ENCODE measurements at regions not wholly inside any gene's neighbourhood (a gene's known extent, or its start where the extent isn't known, plus 50 kb on each side); places are given as distances from the start of the nearest gene placed in this dataset.
"Not testable (repeated sequence)": the region's sequence is repeated elsewhere in the genome, so short reads cannot be mapped to it uniquely, and the experiment has no call there.

DNA sequence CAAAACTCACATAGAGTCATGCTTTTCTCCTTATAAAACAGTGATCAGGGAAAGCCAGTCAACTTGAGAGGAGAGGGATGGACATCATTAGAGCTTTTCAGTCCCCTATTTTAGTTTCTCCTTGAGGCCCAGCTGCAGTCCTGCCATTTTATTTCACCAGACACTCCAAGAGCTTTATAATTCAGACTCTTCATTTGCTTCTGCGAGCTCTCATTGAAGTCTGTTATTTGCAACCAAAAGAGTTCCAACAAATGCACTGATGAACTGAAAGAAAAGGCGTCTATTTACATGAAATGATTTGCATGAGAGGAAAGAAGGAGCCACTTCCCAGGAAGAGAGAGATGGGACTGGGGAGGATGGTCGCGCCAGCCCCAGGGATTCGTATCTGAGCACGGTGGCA is 86.8 kb downstream of the NDUFA12 start:
- no peak for DNase-seq

DNA sequence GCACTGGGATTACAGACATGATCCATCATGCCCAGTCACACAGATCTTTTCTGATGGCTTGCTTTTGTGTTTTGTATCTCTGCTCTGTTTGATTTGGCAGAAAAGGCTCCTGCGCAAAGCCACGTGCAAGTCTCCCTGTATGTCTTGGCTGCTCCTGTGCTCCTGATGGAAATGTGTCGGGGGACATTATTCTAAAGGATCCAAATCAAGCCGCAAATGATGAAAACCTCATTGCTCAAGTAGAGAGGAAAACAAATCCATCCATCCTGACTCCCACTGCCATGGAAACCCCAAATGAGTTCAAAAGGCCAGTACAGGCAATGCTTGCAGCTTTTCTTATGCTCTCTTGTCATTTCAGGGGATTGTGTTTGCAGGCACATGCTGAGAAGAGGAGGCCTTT is 93.8 kb downstream of the NDUFA12 start:
- no peak for DNase-seq

DNA sequence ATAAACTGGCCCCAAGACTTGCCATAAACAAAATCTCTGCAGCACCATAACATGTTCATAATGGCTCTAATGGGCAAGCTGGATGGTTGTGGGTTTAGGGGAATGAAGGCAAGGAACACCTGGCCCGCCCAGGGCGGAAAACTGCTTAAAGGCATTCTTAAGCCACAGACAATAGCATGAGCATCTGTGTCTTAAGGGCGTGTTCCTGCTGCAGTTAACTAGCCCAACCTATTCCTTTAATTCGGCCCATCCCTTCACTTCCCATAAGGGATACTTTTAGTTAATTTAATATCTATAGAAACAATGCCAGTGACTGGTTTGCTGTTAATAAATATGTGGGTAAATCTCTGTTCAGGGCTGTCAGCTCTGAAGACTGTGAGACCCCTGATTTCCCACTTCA is 97.7 kb downstream of the NDUFA12 start:
- DNase-seq, result not testable (repeated sequence)

DNA sequence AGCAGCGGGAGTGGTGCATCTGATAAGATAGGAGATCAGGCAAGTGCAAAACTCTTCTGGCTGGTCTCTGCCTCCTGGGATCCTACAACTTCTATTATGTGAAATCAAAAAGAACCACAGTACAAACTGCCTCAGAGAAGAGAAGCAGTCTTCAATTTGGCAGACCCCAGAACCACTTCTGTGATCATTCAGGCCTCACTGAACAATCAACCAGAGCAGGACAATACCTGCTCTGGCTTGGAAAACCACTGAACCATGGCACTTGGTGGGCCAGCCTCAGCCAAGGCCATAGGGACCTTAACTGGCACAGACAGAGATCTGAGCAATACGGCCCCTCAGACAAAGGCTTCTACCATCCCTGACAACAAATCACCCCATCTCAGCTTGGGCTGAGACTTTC is 103.0 kb downstream of the NDUFA12 start:
- DNase-seq, result no peak

DNA sequence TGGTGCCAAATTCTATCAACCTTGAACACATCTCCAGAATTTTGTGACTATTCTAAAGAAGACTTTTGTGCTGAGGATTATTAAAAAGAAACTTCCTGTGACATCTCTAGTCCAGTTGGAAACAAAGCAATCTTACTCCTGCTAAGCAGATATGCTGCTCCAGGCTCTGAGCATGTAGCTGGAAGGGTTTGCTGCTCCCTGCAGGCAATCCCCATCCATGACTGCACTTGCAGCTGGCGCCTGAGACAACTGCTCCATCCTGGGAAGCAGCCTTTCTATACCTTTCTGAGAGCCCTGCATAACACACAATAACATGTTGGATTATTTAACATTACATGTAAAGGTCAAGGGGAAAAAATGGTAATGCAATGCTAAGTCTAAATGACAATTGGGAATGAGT is 105.1 kb downstream of the NDUFA12 start:
- DNase-seq, result no peak

DNA sequence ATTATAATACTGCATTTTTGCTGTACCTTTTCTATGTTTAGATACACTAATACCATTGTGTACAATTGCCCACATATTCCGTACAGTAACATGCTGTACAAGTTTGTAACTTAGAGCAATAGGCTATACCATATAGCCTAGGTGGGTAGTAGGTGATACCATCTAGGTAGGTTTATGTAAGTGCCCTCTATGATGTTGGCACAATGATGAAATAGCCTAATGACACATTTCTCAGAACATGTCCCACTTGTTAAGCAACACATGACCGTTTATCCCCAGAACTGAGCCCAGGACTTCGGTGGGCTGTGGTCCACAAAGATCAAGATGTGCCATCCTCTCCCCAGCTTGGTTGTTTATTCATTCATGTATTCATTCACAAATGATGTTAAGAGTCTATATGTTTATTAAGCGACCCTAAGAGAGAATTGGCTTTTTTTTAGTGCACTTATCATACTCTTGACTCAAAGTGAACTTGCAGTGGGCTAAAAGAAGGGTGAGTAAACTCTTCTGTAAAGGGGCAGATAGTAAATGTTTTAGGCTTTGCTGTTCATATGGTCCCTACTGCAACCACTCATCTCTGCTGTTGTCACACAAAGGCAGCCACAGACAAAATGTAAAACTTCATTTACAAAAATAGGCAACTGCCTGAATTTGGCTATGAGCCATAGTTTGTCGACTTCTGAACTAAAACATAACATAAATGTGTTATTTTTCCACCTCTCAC is 110.8 kb downstream of the NDUFA12 start:
- DNase-seq, result no peak

DNA sequence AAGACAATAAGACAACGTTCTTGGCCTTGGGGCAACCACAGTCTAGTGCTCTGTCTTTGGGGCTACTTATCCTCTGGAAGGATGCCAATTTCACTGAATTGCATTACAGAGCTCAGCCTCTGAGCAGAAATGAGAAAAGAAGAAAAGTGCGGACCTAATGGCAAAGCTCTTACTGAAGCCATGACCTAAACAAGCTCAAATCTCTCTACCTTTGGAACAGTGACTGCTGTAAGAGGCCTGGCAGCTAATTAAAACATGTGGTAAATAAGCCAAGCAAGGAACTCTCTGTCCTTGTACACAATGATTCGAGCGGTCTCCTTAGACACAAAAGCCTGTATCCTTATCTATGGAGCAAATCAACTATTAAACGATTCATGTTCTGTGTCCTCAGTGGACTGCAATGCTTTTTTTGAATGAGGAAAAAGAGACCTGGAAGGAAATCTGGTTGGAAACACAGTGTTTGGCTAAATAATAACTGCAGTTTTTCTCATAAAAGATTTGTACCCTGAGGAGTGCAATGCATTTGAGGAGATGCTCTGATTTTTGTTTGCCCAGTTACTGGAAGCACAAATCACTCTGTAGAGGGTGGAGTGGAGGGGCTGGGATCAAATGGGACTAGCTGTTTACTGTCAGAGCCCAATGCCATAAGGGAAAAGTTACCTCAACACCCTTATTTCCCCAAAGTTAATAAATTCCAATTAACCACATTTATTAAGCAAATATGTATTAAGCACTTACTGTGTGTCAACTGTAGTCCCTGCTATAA is 113.9 kb downstream of the NDUFA12 start:
- DNase-seq, result no peak

DNA sequence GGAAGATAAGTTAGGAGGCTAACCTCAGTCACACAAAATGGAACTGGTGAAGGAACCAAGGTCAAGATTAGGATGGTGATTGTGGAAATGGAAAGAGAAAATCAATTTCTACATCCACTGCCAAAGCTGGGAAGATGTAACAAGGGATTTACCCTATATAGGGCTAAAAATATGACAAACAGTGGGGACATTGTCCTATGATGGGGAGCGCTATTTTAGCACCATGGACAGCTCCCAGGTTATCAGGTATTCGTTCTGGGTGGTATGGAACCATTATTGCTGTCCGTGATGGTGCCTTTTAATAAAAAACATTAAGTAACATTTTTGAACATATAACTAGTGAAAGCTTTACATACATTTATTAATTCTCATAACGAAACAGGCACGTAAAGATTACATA is 124.0 kb downstream of the NDUFA12 start:
- DNase-seq, result no peak

DNA sequence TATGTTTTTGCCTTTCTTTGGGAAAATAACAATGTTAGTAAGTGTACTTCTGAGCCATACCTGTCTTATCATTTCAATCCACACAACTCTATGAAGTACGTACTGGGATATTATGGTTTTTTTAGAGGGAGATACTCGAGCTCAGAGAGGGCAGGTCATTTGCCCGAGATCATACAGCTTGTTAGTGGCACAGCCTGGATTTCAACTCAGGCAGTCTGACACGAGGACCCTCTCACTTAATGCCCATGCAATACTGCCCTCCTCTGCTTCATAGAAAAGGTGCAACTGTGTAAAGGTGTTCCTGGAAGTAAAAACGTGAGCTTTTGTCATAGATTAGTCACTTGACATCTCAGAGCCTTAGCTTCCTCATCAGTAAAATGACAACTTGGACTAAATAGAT is 128.0 kb downstream of the NDUFA12 start:
- DNase-seq, result peak in 1 of 2 experiments; percentile 8

DNA sequence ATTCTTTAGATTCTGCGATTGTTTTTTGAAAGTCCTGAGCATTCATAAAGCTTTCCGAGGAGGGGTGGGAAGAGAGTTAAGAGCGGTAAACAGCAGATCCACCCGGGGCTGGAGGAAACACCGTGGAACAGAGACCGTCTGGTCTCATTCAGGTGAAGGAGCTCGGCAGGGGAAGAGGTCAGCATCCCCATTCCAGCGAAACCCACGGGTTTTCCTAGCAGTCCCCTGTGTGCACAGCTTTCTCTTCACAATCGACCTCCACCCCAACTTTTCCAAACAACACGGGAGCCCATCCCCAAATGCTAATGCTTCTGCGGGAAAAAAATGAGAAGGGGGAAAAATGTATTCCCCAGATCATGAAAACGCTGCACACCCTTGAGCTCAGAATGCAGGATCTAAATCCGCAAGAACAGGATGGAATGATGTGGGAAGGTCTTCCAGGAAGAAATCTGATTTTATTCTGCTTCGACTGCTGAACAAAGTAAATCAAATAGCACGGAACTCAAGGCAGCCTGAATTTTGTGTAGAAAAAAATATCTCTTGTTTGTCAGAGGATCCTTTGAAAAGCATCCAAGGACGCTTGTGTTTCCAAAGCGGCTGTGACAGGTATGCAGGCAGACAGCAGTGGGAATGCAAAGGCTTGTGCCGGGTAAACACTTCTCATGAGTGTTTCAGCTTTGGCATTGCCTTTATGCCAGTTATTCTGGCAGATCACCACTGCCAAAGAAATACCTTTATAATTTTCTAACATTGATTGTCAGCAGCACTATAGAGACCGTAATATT is 128.8 kb downstream of the NDUFA12 start:
- DNase-seq, result no peak

DNA sequence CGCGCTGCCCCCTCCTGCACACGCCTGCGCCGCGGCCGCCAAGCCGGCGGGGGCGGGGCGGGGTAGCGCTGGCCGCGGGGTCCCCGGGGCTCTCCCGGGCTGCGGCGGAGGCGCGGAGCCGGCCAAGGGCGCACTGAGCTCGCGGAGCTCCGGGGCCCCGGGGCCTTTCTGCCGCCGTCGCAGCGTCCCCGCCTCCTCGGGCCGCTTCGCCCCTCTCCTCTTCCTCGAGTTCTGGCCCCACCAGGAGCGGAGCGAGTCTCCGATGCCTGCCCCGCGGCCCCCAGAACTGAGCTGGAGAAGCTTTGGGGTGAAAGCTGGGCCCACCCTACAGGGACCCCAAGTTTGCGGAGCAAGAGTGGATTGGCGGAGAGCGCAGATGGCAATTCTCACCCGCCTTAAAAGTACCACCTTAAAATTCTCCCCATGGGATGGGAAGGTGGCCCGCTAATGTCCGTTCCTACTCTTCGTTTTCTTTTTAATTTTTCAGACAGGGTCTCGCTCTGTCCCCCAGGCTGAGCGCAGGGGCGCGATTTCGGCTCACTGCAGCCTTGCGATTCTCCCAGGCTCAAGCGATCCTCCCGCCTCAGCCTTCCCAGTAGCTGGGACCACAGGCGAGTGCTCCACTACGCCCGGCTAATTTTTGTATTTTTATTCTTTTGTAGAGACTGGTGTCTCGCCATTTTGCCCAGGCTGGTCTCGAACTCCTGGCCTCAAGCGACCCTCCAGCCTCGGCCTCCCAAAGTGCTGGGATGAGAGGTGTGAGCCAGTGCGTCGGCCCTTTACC is 129.6 kb downstream of the NDUFA12 start:
- DNase-seq, result no peak

DNA sequence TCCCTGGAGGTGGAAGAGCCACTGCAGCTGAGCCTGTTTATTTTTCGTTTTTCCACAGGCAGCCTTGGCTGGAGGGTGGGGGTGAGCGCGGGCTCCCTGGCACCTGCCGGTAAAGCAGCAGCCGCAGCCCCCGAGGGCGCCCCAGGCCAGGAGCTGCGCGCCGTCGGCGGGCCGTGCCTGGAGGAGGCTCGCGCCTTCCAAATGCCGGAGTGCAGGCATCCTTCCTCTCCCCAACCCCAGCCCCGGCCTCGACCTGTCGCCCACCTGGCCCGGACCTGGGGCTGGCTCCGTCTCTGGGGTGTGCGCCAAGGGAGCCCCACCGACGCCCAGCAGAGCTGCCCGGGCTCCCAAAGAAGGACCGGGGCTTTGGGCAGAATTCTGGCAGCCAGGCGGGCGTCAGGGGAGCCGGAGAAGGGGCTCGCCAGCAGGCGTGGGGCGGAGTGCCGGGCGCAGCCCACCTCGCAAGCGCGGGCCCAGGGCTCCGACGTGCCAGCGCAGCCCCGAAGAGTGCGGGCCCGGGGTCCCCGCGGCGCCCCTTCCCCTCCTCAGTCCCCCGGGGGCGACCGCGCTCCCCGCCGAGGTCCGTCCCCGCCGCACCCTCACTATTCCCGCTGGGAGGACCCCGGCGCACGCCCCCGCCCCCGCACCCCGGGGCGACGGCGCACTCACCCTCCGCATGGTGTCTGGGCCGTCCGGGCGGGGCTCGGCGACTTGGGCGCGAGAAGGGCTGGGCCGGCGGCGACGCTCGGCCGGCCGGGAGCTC is 130.3 kb downstream of the NDUFA12 start:
- DNase-seq, result peak; percentile 16 to 21

DNA sequence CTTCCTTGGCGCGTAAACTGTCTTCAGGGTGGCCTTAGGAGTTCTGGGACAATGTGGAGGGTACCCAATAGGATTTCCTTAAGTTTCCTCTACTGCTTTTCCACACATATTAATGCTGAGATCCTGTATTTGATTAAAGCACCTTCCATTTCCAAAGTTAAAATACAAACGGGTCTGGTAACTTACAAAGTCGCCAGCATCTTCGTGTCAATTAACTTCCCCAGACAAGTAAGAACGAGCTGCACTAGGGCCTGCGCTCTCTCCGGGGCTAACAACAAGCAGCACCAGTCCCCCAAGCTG is 130.9 kb downstream of the NDUFA12 start:
- DNase-seq, result no peak

DNA sequence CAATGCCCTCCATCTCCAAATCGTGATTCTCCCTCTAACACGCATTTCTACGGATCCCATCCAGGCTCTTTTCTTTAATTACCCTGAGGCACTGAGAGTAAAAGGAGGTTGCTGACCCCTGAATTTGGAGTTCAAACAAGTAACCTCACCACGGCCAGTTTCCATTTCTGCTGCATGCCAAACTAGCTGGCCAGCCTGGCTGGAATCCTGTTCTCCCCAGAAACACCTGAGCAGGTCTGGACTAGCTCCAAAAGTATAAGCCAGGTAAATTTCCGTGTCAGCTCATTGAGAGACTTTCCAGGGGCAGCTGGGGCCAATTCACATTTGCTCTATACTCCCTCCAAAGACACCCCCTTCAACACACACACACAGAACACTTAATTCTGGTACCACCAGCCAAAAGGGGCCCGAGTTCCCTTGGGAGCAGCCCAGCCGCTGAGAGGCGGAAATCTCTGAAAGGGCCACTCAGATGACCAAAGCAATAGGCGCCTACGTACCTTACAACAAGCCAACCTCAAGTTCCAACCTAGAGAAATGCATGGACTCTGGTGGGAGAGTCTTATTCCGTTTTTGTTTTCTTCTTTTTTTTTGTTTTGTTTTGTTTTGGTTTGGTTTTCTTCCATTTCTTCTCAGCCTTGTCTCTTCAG is 131.4 kb downstream of the NDUFA12 start:
- no peak for DNase-seq

DNA sequence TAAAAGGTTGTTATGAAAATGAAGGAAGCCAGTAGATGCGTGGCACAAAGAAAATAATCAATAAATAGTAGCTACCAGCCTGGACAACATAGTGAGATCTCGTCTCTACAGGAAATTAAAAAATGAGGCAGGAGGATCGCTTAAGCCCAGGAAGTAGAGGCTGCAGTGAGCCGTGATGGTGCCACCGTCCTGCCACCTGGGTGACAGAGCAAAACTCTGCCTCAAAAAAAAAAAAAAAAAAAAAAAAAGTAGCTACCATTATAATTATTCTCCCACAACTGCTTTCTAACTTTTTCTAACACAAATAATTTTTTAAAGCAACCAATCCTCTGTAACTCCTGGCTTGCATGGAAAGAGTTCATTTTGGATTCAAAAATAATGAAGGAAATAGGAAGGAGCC is 133.0 kb downstream of the NDUFA12 start:
- no peak for DNase-seq

DNA sequence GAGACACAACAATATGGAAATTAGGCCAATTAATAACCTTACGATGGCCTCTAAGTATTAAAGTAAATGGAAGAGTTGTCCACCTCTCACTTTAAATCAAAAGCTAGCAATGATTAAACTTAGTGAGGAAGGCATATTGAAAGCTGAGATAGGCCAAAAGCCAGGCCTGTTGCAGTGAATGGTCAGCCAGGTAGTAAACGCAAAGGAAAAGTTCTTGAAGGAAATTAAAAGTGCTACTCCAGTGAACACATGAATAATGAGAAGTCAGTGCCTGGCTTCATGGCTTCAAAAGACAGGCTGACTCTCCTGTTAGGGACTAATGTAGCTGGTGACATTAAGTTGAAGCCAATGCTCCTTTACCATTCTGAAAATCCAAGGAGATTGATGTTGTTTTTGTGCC is 135.3 kb downstream of the NDUFA12 start:
- no peak for DNase-seq

DNA sequence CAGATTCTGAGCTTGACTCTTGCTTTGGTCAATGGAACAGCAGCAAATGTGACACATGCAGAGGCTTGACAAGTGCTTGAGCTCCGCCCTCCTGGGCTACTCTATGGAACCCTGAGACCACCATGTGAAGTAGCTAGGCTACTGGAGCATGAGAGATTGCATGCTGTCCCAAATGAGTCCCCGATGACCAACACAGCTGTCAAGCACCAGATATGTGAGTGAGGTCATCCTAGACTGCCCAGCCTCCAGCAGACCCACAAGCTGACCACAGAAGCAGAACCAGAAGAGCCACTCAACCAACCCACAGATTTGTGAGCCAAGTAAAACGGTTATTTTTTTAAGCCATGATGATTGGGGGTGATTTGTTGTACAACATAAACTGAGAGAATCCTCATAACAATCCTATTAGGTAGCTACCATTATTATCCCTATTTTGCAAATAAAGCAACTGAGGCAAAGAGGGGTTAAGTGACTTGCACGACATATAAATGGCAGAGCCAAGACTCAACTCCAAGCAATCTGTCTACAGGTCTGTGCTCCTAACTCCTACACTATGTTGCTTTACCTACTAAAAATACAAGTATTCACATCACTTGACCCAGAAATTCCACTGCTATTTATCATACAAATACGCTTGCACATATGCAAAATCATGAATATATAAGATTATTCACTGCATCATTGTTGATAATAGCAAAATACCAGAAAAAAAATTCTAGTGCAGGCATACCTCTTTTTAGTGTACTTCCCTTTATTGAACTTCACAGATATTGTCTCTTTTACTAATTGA is 136.2 kb downstream of the NDUFA12 start:
- DNase-seq, result no peak

DNA sequence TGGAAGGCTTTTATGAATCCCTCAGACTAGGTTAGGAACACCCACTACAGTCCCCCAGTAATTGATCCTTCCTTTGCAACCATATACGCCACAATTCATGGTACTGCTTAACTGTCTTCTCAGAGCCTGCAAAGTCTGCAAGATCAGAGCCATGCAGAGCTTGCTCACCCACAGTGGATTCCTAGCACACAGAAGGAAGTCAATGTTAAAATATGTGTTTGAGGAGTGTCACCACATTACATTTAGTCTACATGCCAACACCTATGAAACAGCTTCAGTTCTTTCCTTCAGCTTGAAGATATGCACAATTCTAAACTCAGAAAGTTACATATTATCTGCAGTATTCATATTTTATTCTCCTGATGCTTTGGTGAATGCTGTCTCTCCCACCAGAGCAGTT is 138.5 kb downstream of the NDUFA12 start:
- DNase-seq, result no peak

DNA sequence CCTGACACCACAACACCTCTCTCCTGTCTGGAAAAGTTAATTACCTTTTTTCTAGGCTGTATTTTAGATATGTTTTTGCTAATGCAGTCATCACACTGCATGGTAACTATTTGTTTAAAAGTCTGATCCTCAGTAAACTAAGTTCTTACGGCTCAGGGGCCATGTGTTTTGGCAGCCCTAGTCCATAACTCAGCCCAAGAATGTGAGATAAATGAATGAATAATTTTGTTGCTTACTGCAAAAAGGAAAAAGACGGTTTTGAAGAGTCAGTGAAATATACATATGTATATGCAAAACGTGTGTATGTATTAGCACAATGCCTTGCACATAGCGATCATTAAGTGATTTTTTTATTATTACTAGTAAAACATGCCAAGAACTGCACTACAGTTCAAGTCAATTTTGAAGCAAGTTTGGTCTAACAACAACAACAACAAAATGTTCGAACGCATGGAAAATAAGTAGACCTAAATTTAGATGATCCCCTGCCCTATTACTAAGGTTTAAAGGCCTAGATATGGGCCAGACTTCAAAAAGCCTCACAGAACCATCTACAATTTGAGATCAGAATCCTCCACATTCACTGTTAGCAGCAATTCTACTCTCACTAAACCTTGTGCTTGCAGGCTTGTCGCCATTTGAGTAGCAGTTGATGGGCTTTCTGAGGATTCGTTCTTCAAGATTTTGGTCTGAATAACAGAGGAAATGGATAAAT is 140.0 kb downstream of the NDUFA12 start:
- no peak for DNase-seq

DNA sequence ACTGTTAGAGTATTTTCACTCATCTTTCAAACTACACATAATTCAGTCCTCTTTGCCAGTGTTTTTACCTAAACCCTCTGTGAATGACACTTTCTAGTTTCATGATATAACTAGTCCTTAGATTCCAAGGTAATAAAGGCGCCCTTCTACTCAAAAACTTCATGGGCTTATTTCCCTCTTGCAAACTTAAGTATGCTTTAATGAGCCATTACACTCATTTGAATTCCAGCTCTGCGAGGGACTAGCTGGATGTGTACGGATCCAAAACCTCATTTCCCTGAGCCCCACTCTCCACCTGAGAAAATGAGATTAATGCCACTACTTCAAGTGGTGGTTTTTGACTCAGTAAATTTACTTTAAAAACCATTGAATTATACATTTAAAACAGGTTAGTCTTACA is 141.1 kb downstream of the NDUFA12 start:
- DNase-seq, result no peak

Data from NCI-H1930 (cell line).